Brain microvascular endothelial cell (primary cell): ENCODE measurements at regions not wholly inside any gene's neighbourhood (a gene's known extent, or its start where the extent isn't known, plus 50 kb on each side); places are given as distances from the start of the nearest gene placed in this dataset.

Source experiments
- DNase-seq: peaks from one replicate; pipeline ENCODE4 v3.0.0-alpha.2; 2020
- H3K27ac ChIP-seq: fragments of 250-450 bp; sonication (Bioruptor Pico); 2 replicates; pipeline ENCODE4 v1.5.1; 2020; ENCODE audit warnings: mild to moderate bottlenecking, moderate library complexity
- H3K27me3 ChIP-seq: fragments of 250-450 bp; sonication (Bioruptor Pico); replicated peaks from 2 replicates; pipeline ENCODE4 v1.5.1; 2020; ENCODE audit warnings: mild to moderate bottlenecking
- H3K36me3 ChIP-seq: fragments of 250-450 bp; sonication (Bioruptor Pico); replicated peaks from 2 replicates; pipeline ENCODE4 v1.5.1; 2020; ENCODE audit warnings: mild to moderate bottlenecking
- H3K4me3 ChIP-seq: 2 replicates; pipeline ENCODE4 v1.5.1; 2011; ENCODE audit warnings: low read depth, mild to moderate bottlenecking, control low read depth, low read length, moderate library complexity
- in situ Hi-C: cut with HindIII; loops from 2 replicates; pipeline ENCODE4 v1.10.0; 2017; ENCODE audit warnings: low sequenced_read_pairs, low pct_ligation_motif_present
- TF ChIP-seq, protein P1 (sequence below): IDR thresholded peaks from 2 replicates; pipeline ENCODE4 v1.5.1; 2011; ENCODE audit warnings: low read depth, mild to moderate bottlenecking, moderate library complexity, low read length, control low read depth, inconsistent platforms; ENCODE audit errors: missing control alignments

- DNase-seq: no peak
- Histone ChIP-seq H3K36me3 (no peaks in the 10 kb centered on the region), H3K4me3 (no peak overlapping the region), H3K27me3 (no peaks in the 10 kb centered on the region), H3K27ac (no peak overlapping the region)
- TF ChIP-seq, protein P1, sequence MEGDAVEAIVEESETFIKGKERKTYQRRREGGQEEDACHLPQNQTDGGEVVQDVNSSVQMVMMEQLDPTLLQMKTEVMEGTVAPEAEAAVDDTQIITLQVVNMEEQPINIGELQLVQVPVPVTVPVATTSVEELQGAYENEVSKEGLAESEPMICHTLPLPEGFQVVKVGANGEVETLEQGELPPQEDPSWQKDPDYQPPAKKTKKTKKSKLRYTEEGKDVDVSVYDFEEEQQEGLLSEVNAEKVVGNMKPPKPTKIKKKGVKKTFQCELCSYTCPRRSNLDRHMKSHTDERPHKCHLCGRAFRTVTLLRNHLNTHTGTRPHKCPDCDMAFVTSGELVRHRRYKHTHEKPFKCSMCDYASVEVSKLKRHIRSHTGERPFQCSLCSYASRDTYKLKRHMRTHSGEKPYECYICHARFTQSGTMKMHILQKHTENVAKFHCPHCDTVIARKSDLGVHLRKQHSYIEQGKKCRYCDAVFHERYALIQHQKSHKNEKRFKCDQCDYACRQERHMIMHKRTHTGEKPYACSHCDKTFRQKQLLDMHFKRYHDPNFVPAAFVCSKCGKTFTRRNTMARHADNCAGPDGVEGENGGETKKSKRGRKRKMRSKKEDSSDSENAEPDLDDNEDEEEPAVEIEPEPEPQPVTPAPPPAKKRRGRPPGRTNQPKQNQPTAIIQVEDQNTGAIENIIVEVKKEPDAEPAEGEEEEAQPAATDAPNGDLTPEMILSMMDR: no peak
- in situ Hi-C loops: no loop called here
These were observed 444.9 kb downstream of the RMST start for GRCh38 chr12:97907504-97907903.

DNA sequence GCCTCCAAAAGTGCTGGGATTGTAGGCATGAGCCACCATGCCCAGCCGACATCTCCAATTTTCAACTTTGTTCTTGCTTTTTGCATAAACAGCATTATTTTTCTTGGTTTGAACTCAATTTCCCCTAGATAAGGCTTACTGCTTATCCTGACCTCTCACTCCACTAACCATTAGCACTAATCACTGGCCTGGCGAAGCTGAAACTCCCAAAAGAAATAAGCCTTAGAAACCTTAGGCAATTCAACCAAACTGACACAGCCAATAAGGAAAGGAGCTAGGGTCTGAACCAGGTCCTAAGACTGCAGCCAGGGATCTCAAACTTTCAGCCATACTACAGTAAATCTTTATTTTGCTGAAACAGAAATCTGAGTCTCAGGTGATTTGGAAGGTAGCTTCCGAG, 448.0 kb downstream of the RMST start:
- Histone ChIP-seq H3K27ac (no peak overlapping the region), H3K36me3 (no peaks in the 10 kb centered on the region), H3K27me3 (no peaks in the 10 kb centered on the region), H3K4me3 (no peak overlapping the region)
- TF ChIP-seq, protein P1: no peak
- DNase-seq: no peak
- in situ Hi-C loops: no loop called here

DNA sequence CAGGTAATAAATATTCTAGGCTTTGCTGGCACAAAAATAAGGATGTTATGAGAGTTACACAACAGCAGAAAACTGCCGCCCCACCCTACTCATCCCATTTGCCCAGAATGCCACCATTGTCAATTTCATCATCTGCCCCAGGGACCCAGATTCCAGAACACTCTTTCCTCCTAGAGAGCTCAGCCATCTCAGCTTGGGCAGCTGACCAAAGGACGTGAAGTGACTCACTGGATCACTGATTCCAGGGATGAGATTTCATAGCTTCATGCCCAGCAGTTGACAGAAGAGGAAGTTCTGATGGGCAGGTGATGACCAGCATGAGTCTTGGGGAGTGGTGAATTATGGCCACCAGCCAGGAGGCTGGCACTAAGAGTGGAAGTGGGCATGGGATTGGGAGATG, 450.3 kb downstream of the RMST start:
- DNase-seq: no peak
- in situ Hi-C loops: no loop called here
- no peaks in the 10 kb centered on the region for H3K36me3 ChIP-seq
- TF ChIP-seq, protein P1: no peak
- no peak overlapping the region for H3K27ac ChIP-seq
- no peak overlapping the region for H3K4me3 ChIP-seq
- no peaks in the 10 kb centered on the region for H3K27me3 ChIP-seq

GRCh38 chr12:97921979-97922722, 459.5 kb downstream of the RMST start:
- peak; percentile 2 for DNase-seq
- no peaks in the 10 kb centered on the region for H3K36me3 ChIP-seq
- no peak overlapping the region for H3K27ac ChIP-seq
- TF ChIP-seq, protein P1: no peak
- in situ Hi-C loops: no loop called here
- H3K4me3 ChIP-seq: no peak overlapping the region
- H3K27me3 ChIP-seq: no peaks in the 10 kb centered on the region

GRCh38 chr12:97923546-97923945, 460.9 kb downstream of the RMST start:
- TF ChIP-seq, protein P1: no peak
- Histone ChIP-seq H3K27ac (no peak overlapping the region), H3K36me3 (no peaks in the 10 kb centered on the region), H3K27me3 (no peaks in the 10 kb centered on the region), H3K4me3 (no peak overlapping the region)
- in situ Hi-C loops: no loop called here
- no peak for DNase-seq

- Histone ChIP-seq H3K36me3 (no peaks in the 10 kb centered on the region), H3K4me3 (no peak overlapping the region), H3K27me3 (no peaks in the 10 kb centered on the region), H3K27ac (no peak overlapping the region)
- no peak for DNase-seq
- in situ Hi-C loops: no loop called here
- TF ChIP-seq, protein P1: no peak
These were observed 461.5 kb downstream of the RMST start for GRCh38 chr12:97924122-97924521.
